ENCODE measurements at regions not wholly inside any gene's neighbourhood (a gene's known extent, or its start where the extent isn't known, plus 50 kb on each side); places are given as distances from the start of the nearest gene placed in this dataset.

DNA sequence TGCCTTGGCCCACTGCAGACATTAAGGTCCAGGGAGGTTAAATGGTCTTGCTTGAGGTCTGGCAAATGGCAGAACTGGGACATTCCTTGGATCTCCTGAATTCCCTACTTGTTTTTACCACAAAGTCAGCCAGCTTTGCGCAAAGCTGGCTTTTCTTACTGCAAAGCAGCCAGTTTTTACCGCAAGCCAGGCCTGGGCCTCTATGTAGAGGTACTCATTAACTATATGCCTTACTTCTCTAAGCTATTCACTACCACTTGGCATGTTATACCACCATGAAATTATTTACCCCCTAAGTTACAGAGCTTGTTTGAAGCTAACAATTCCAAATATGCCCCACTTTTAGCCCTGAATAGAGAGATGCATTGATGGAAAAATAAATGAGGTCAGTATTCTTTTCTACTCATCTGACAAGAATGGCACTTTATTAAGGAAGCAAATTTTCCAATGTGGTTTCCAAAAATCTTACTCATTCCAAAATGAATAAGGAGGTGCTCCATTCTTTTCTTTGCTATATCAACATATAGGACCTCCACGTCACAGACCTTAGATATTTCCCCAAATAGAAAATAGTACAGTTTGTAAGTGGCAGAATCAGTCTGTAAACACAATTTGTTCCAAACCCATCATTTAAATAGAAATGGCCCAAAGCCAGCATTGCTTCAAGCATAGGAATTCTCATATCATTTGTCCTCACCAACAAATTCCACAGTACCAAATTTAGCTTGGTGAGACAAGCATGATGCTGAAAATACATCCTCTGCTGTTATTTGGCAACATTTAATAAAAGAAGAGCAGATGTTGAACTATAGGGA, 143.9 kb upstream of the TSC22D1 start:
- Histone ChIP-seq H3K36me3 (ENCODE audit: control insufficient read depth in 2 of 2, insufficient read depth in 1 of 2, low read length in 2 of 2) (no peaks in the 10 kb centered on the region), H3K27ac (ENCODE audit: extremely low read depth, low read depth, low read length) (no peak overlapping the region), H3K9me3 (ENCODE audit: control insufficient read depth, insufficient read depth, low read depth, low read length) (no peaks in the 10 kb centered on the region), H3K4me3 (ENCODE audit: low read depth, low read length) (no peak overlapping the region), H3K4me1 (ENCODE audit: control insufficient read depth, insufficient read depth, low read length) (no peaks in the 10 kb centered on the region)
- ChIA-PET POLR2A (no interaction called here), CTCF (no interaction called here)
- TF ChIP-seq ZBTB48 (tag by site-specific recombination; IDR thresholded peaks at IDR 0.05) (no peak), ZNF292 (tag by site-specific recombination; IDR thresholded peaks at IDR 0.05; ENCODE audit: borderline replicate concordance, low read depth) (no peak), PBX3 (CRISPR knock-in tag; IDR thresholded peaks at IDR 0.05) (no peak), PATZ1 (tag by site-specific recombination; IDR thresholded peaks at IDR 0.05) (no peak), ZNF843 (tag by site-specific recombination; IDR thresholded peaks at IDR 0.05) (no peak), ZNF311 (tag by site-specific recombination; IDR thresholded peaks at IDR 0.05; ENCODE audit: borderline replicate concordance) (no peak), ZNF10 (tag by site-specific recombination; IDR thresholded peaks at IDR 0.05) (no peak)
- TF ChIP-seq, protein P1, sequence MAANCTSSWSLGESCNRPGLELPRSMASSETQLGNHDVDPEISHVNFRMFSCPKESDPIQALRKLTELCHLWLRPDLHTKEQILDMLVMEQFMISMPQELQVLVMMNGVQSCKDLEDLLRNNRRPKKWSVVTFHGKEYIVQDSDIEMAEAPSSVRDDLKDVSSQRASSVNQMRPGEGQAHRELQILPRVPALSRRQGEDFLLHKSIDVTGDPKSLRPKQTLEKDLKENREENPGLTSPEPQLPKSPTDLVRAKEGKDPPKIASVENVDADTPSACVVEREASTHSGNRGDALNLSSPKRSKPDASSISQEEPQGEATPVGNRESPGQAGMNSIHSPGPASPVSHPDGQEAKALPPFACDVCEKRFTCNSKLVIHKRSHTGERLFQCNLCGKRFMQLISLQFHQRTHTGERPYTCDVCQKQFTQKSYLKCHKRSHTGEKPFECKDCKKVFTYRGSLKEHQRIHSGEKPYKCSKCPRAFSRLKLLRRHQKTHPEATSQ (tag by site-specific recombination; IDR thresholded peaks at IDR 0.05) = no peak

- CTCF ChIA-PET = no interaction called here
- Histone ChIP-seq H3K4me3 (ENCODE audit: low read depth, low read length) (no peak overlapping the region), H3K27ac (ENCODE audit: extremely low read depth, low read depth, low read length) (no peak overlapping the region), H3K4me1 (ENCODE audit: control insufficient read depth, insufficient read depth, low read length) (no peaks in the 10 kb centered on the region), H3K36me3 (ENCODE audit: control insufficient read depth in 2 of 2, insufficient read depth in 1 of 2, low read length in 2 of 2) (no peaks in the 10 kb centered on the region), H3K9me3 (ENCODE audit: control insufficient read depth, insufficient read depth, low read depth, low read length) (no peaks in the 10 kb centered on the region)
- POLR2A ChIA-PET = no interaction called here
- TF ChIP-seq ZNF10 (tag by site-specific recombination; IDR thresholded peaks at IDR 0.05) (no peak), ZSCAN23 (tag by site-specific recombination; IDR thresholded peaks at IDR 0.05) (no peak), ZNF704 (tag by site-specific recombination; IDR thresholded peaks at IDR 0.05) (no peak), EGR2 (tag by site-specific recombination; IDR thresholded peaks at IDR 0.05; ENCODE audit: low read depth) (no peak), PRDM6 (tag by site-specific recombination; IDR thresholded peaks at IDR 0.05) (no peak), ZNF169 (tag by site-specific recombination; IDR thresholded peaks at IDR 0.05) (no peak), ZNF624 (tag by site-specific recombination; IDR thresholded peaks at IDR 0.05) (no peak), SCRT1 (tag by site-specific recombination; IDR thresholded peaks at IDR 0.05; ENCODE audit: borderline replicate concordance) (no peak), ZNF354C (tag by site-specific recombination; IDR thresholded peaks at IDR 0.05; ENCODE audit: borderline replicate concordance, low read depth) (no peak), ZNF266 (tag by site-specific recombination; IDR thresholded peaks at IDR 0.05; ENCODE audit: low read depth) (no peak), ZNF660 (tag by site-specific recombination; IDR thresholded peaks at IDR 0.05) (no peak), ZNF510 (tag by site-specific recombination; IDR thresholded peaks at IDR 0.05; ENCODE audit: insufficient replicate concordance) (no peak), ZNF501 (tag by site-specific recombination; IDR thresholded peaks at IDR 0.05) (no peak), KLF8 (tag by site-specific recombination; IDR thresholded peaks at IDR 0.05) (no peak), ZNF707 (tag by site-specific recombination; IDR thresholded peaks at IDR 0.05) (no peak), ZNF416 (tag by site-specific recombination; IDR thresholded peaks at IDR 0.05) (no peak)
- TF ChIP-seq, protein P2, sequence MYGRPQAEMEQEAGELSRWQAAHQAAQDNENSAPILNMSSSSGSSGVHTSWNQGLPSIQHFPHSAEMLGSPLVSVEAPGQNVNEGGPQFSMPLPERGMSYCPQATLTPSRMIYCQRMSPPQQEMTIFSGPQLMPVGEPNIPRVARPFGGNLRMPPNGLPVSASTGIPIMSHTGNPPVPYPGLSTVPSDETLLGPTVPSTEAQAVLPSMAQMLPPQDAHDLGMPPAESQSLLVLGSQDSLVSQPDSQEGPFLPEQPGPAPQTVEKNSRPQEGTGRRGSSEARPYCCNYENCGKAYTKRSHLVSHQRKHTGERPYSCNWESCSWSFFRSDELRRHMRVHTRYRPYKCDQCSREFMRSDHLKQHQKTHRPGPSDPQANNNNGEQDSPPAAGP (tag by site-specific recombination; IDR thresholded peaks at IDR 0.05) = no peak
- TF ChIP-seq, protein P3, sequence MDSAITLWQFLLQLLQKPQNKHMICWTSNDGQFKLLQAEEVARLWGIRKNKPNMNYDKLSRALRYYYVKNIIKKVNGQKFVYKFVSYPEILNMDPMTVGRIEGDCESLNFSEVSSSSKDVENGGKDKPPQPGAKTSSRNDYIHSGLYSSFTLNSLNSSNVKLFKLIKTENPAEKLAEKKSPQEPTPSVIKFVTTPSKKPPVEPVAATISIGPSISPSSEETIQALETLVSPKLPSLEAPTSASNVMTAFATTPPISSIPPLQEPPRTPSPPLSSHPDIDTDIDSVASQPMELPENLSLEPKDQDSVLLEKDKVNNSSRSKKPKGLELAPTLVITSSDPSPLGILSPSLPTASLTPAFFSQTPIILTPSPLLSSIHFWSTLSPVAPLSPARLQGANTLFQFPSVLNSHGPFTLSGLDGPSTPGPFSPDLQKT (IDR thresholded peaks at IDR 0.05; ENCODE audit: borderline replicate concordance, low read depth, low read length) = no peak
Measured at GRCh38 chr13:44718467-44718866, 142.3 kb upstream of the TSC22D1 start.
